ENCODE measurements at regions not wholly inside any gene's neighbourhood (a gene's known extent, or its start where the extent isn't known, plus 50 kb on each side); places are given as distances from the start of the nearest gene placed in this dataset.

GRCh38 chr6:43891072-43891870 lies 121.3 kb downstream of the VEGFA start:
- ChIA-PET POLR2A (ENCODE audit: unreplicated experiment) (no interaction called here), CTCF (no interaction called here)
- Histone ChIP-seq H3K4me1 (ENCODE audit: insufficient read depth, low read length) (no peaks in the 10 kb centered on the region), H3F3A (ENCODE audit: low read length, unreplicated experiment) (no peaks in the 10 kb centered on the region), H2AFZ (ENCODE audit: low read length) (0 out of 2 replicates have a peak overlapping the region, but pooled peaks have one; percentile 15), H3K27me3 (ENCODE audit: low read length) (no peaks in the 10 kb centered on the region), H3K9me2 (replicated peaks; ENCODE audit: low read length) (no peaks in the 10 kb centered on the region), H4K20me1 (ENCODE audit: low read length) (no peaks in the 10 kb centered on the region), H3K4me3 (ENCODE audit: low read length) (no peak overlapping the region), H3K9ac (ENCODE audit: low read length) (no peak overlapping the region), H3K27ac (ENCODE audit: low read length) (no peak overlapping the region), H3K79me2 (ENCODE audit: low read length) (no peaks in the 10 kb centered on the region), H3K4me2 (ENCODE audit: low read length) (no peak overlapping the region), H3K36me3 (ENCODE audit: low read depth, low read length) (no peaks in the 10 kb centered on the region), H3K9me3 (ENCODE audit: low read length) (no peaks in the 10 kb centered on the region)
- no peak for DNase-seq
- no peak; the same call in 1 of the 2 replicates for ATAC-seq
- no TSS peak for BruUV-seq (replicated peaks)
- intact Hi-C loops (cut with micrococcal nuclease), result no loop called here
- no peak for TF ChIP-seq EZH2phosphoT487 (IDR thresholded peaks at IDR 0.05; ENCODE audit: borderline replicate concordance, low read length)
- TF ChIP-seq EZH2 (IDR thresholded peaks at IDR 0.05; ENCODE audit: low read length, unreplicated experiment), result no peak
- no peak for TF ChIP-seq CTCF (conservative IDR thresholded peaks at IDR 0.05; ENCODE audit: low read depth, low read length)

- intact Hi-C loops (cut with micrococcal nuclease), result no loop called here
- TF ChIP-seq CTCF (conservative IDR thresholded peaks at IDR 0.05; ENCODE audit: low read depth, low read length) (no peak), EZH2phosphoT487 (IDR thresholded peaks at IDR 0.05; ENCODE audit: borderline replicate concordance, low read length) (no peak), EZH2 (IDR thresholded peaks at IDR 0.05; ENCODE audit: low read length, unreplicated experiment) (no peak)
- BruUV-seq (replicated peaks), result no TSS peak
- ChIA-PET CTCF (no interaction called here), POLR2A (ENCODE audit: unreplicated experiment) (no interaction called here)
- H3K36me3 ChIP-seq (ENCODE audit: low read depth, low read length), result no peaks in the 10 kb centered on the region
- H3K4me2 ChIP-seq (ENCODE audit: low read length), result no peak overlapping the region
- ATAC-seq (no peak), DNase-seq (no peak)
- no peaks in the 10 kb centered on the region for H4K20me1 ChIP-seq (ENCODE audit: low read length)
- H3K9me2 ChIP-seq (replicated peaks; ENCODE audit: low read length), result no peaks in the 10 kb centered on the region
- no peak overlapping the region for H3K9ac ChIP-seq (ENCODE audit: low read length)
- H2AFZ ChIP-seq (ENCODE audit: low read length), result no peak overlapping the region
- H3K4me1 ChIP-seq (ENCODE audit: insufficient read depth, low read length), result no peaks in the 10 kb centered on the region
- H3K9me3 ChIP-seq (ENCODE audit: low read length), result no peaks in the 10 kb centered on the region
- no peak overlapping the region for H3K4me3 ChIP-seq (ENCODE audit: low read length)
- H3K27ac ChIP-seq (ENCODE audit: low read length), result no peak overlapping the region
- no peaks in the 10 kb centered on the region for H3F3A ChIP-seq (ENCODE audit: low read length, unreplicated experiment)
- H3K79me2 ChIP-seq (ENCODE audit: low read length), result no peaks in the 10 kb centered on the region
- H3K27me3 ChIP-seq (ENCODE audit: low read length), result no peaks in the 10 kb centered on the region
Measured at GRCh38 chr6:43890197-43891062, 120.4 kb downstream of the VEGFA start.
